Renal pelvis (tissue), 1 donor: ENCODE measurements at regions not wholly inside any gene's neighbourhood (a gene's known extent, or its start where the extent isn't known, plus 50 kb on each side); places are given as distances from the start of the nearest gene placed in this dataset.
"Not testable (repeated sequence)": the region's sequence is repeated elsewhere in the genome, so short reads cannot be mapped to it uniquely, and the experiment has no call there.

Experiments used
- DNase-seq: peaks from one replicate; pipeline ENCODE4 v3.0.0-alpha.2; 2013

DNA sequence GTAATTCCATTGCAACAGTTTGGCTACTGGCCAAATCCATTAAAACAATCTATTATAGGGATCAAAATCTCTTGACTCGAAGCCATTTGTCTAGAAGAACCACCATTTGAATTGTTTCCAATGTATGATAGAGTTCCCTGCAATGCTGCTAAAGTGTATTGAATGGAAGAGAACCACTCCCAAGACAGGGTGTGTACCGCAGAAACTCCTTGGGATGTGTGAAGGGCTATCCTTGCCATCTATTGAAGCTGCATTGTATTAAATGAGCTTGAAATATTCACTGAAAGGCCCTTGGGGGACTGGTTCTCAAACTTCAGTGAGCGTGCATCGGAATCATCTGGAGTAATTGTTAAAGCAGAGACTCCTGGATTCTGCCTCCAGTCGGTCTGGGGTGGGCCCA, 260.4 kb upstream of the MEIS1 start:
- no peak for DNase-seq

- no peak for DNase-seq
Measured at GRCh38 chr2:66173645-66174044, 261.3 kb upstream of the MEIS1 start.

DNA sequence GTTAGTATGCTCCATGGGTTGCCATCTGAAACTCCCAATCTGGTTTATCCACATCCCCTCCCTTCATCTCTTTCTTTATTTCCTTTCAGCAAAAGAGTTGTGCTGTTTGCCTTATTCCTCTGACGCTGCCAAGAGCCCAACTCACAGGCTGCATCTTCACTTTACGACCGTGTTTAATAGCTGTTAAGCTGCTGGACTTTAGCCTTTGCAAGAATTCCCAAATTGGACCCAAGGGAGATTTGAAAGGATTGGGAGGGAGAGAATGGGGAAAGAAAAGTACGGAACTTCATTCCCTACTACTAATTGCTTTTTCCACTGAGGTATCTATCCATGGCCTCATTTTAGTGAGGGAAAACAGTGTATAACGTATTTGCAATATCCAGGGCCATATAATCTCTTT, 263.4 kb upstream of the MEIS1 start:
- peak; percentile 28 for DNase-seq

DNA sequence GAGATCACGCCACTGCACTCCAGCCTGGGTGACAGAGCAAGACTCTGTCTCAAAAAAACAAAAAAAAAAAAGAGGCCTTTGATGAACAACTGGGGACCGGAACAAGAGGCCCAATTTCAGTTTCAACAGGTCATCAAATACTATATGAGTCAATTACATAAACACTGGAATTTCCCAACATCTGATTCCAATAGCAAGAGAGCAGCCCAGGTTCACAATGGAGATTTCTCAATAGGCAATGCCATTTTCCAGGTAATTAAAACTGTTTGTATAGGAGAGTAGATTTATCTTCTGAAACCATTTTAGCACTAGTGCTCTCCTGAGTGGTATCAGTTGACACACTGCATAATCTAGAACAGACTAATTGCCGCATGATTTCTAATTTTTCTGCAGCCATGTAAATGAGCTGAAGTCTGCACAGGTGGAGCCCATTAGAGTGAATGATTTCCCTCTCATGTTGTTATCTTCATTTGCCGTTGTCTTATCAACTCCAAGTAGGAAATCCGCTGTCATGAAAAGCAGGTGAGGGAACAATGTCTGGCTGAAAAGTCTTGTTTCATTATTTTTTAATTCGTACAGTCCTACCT, 264.1 kb upstream of the MEIS1 start:
- DNase-seq, result no peak

DNA sequence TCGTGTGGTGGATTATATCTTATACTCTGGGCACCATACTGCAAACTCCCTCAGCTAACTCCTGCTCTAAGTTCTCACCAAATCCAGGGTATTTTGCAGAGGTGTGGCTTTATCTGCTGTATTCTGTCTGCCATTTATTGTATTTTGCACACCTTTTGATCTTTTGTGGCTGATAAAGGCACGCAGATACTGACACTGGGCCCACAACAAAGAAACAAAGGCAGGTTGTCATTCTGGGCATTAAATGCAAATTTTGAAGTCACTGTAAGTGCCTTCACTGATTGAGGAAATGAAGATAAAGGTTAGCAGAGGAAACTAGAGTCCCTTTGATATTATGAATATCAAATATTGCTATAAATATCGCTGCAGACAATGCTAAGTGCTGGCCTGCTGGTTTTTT, 265.8 kb upstream of the MEIS1 start:
- no peak for DNase-seq

GRCh38 chr2:66164470-66164869, 270.5 kb upstream of the MEIS1 start:
- no peak for DNase-seq

- DNase-seq, result no peak
Measured at GRCh38 chr2:66156171-66156570, 278.8 kb upstream of the MEIS1 start.

GRCh38 chr2:66153941-66154340, 281.0 kb upstream of the MEIS1 start:
- no peak for DNase-seq

GRCh38 chr2:66145490-66145889, 289.4 kb upstream of the MEIS1 start:
- DNase-seq, result no peak

- DNase-seq, result not testable (repeated sequence)
Measured at GRCh38 chr2:66144324-66144723, 290.6 kb upstream of the MEIS1 start.

- no peak for DNase-seq
Measured at GRCh38 chr2:66137606-66138130, 297.3 kb upstream of the MEIS1 start.

DNA sequence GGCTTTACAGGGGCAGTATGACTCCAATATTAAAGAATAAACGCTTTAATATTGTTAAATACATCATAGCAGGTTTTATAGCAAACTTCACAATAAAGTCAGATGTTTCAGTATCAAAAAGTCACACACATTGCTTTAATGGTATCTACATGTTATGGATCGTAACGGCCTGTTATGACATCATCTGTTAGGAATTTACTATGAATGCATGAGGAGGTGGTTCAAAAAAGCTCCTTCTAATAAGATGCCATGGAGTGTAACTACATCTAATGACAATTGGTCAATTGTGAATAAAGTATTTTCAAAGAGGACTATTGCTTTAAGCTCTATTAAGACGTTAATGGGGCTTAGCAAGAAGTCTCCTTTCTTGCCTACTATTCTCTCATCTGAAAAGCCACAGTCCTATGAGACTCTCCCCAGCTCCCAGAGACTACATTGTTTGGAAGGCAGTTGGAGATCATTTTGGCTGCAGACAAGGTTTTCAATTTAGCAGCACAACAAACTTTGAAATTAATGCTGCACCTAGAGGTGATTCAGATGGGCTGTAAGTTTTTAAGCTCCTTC, 300.7 kb upstream of the MEIS1 start:
- DNase-seq, result no peak

DNA sequence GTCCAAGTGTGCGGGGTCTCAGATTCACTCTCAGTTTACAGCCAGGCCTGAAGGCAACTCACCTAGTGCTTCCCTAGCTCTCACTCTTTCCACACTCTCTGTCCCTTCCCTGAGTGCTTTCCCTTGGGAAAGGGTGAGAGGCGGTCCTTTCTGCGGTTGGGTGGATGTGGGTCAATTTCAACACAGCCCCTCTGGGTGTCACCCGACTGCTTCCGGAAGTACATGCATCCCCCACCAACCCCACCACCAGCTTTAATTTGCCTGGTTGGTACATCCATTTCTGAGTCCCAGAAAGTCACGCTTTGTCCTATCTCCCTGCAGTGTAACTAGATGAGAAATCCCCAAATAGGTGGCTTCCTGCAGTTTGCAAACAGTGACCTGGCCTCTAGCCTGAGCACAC, 307.3 kb upstream of the MEIS1 start:
- DNase-seq, result no peak

DNA sequence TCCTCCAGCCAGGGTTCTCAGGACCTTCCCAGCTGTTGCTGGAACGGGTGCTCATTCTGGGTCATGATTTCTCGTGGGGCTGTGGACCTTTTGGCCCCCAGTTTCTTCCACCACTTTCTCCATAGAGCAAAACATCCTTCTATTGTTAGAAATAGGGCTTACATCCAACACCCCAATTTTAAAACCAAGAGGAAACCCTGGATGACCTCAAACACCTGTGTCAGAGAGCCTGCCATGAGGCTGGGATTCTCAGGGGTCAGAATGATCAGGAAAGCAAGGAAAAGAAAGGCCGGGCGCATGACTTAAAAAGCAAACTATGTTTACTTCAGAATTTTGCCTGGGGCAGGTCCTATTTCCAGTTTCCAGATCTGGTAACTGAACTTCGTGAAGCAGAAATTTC, 307.9 kb upstream of the MEIS1 start:
- no peak for DNase-seq

- DNase-seq, result no peak
Measured at GRCh38 chr2:66125951-66126350, 309.0 kb upstream of the MEIS1 start.

- DNase-seq, result no peak
Measured at GRCh38 chr2:66122516-66122915, 312.4 kb upstream of the MEIS1 start.

- DNase-seq, result no peak
Measured at GRCh38 chr2:66121946-66122345, 313.0 kb upstream of the MEIS1 start.

DNA sequence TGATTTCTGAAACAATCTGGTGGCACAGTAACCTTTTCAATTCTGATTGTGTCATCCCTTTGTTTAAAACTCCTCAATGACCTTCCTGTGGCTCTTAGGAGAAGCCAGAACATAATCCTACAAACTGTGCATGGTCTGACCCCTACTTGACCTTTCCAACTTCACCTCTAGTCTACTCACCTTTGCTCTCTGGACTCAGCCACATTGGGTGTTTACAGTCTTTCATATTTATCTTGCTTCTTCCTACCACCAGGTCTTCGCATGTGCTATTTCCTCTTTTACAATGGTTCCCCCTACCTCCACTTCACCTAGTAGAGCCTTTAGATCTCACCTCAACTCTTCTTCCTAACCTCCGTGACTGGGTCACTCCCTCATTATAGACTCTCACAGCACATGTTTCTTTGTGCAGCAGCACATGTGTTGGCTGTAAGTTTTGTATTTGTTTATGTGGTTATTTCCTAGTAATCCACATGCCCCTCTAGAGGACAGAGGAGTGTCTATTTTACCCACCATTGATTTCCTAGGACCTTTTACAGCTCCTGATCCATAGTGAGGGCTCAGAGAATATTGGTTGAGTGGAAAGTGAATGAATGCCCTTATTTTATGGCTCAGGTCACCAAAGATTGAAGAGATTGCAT, 320.8 kb upstream of the MEIS1 start:
- DNase-seq, result no peak

- DNase-seq, result no peak
Measured at GRCh38 chr2:66111706-66112105, 323.2 kb upstream of the MEIS1 start.

GRCh38 chr2:66110608-66111007, 324.3 kb upstream of the MEIS1 start:
- DNase-seq, result no peak

DNA sequence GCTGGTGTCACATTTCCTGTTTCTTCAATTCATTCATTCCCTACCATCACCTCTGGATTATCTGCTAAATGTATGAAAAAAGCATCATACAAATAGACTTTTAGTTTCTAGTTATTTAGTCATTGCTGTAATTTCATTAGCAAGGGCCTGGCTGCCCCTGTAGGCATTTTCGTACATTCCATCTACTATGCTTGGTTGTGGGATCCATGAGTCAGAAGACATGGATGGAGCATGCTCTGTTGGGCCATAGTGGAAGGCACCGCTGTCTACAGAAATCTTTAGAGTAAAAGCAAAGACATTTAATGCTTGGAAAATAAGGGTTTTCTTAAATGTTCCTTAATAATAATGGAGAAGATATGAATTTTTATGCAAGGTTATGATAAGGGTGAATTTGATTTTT, 324.8 kb upstream of the MEIS1 start:
- no peak for DNase-seq

GRCh38 chr2:66109419-66109818, 325.5 kb upstream of the MEIS1 start:
- DNase-seq, result no peak

DNA sequence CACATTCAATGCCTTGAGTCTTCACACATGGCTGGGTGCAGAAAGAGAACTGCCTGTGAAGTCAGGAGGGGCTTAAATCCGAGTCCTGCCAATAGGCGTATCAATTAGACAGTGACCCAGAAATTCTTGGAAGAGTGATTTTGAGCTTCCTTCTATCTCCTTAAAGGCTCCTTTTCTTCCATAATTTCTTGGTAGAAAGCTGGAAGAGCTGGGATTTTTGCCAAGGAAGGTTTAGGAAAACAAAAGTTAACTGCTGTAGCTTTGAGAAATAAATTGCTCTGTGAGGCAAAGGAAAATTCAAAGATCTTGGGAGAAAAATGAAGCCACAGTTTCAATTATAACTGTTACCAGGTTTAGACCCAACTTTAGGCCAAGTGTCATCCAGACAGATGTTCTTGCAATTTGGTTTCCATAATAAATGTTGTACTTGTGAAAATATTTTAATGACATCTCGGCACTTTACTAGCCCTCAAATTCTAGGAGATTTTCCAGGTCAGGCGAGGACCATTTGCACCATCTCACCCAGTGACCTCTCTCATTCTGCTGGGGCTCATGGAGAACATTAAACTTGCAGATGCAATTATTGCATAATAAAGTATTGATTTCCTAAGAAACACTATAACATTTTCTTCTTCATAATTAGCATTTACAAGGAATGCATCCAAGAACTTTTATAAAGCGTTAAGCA, 329.7 kb upstream of the MEIS1 start:
- DNase-seq, result no peak
